Astrocyte (in vitro differentiated cells and primary cell): ENCODE measurements at regions not wholly inside any gene's neighbourhood (a gene's known extent, or its start where the extent isn't known, plus 50 kb on each side); places are given as distances from the start of the nearest gene placed in this dataset.

Source experiments
- CTCF ChIP-seq: IDR thresholded peaks from 2 replicates; pipeline ENCODE4 v1.5.1; 2011; ENCODE audit warnings: low read depth, mild to moderate bottlenecking, inconsistent platforms, low read length, moderate library complexity; ENCODE audit not compliant: insufficient read depth
- EZH2 ChIP-seq: IDR thresholded peaks from 2 replicates; pipeline ENCODE4 v1.6.1; 2012; ENCODE audit warnings: mild to moderate bottlenecking, low read length, inconsistent platforms; ENCODE audit not compliant: insufficient read depth

DNA sequence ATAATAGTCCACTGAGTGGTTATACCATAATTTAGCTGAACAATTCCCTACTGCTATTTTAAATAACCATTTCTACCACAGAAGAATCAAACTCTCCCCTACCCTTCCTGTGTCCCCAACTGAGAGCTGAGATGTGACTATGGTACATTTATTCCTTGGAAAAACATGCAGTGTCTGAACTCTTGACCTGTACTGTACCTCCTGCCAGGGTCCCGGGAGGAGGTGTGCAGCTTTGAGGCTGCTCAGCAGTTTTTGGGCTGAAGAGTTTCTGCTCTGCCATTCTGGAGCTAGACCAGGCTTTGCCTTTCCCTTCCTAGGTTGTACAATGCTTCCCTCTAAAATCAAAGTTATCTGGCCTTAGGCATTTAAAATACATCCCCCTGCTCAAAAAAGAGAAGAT is 275.1 kb upstream of the SGK1 start:
- TF ChIP-seq CTCF (no peak), EZH2 (no peak)
